Activated CD8-positive, alpha-beta memory T cell treated with anti-CD3 and anti-CD28 coated beads, Interleukin-2, amount 50 U/mL, for 48 hours (primary cell): ENCODE measurements at regions not wholly inside any gene's neighbourhood (a gene's known extent, or its start where the extent isn't known, plus 50 kb on each side); places are given as distances from the start of the nearest gene placed in this dataset.
"Not testable (repeated sequence)": the region's sequence is repeated elsewhere in the genome, so short reads cannot be mapped to it uniquely, and the experiment has no call there.

Experiments
- DNase-seq: peaks from one replicate; pipeline ENCODE4 v3.0.0-alpha.2; 2020

GRCh38 chr3:110629917-110630316, 441.7 kb upstream of the NECTIN3 start:
- no peak for DNase-seq

GRCh38 chr3:110644203-110644602, 427.4 kb upstream of the NECTIN3 start:
- DNase-seq = no peak

DNA sequence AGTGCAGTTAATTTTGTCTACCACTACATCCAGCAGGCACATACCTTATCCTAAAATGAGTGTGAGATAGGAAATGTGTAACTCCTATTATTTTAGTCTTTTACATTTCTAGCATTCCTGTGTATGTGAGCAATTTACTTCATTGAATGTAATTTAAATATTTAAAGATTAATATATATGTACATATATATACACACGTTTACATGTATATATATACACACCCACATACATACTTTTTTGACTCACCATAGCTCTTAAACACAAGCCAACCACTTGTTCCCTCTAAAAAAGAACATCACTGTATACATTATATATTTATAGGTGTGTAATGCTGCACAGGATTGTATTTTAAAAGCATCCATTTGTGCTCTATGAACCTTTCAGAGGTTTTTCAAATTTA, 425.6 kb upstream of the NECTIN3 start:
- DNase-seq = no peak

DNA sequence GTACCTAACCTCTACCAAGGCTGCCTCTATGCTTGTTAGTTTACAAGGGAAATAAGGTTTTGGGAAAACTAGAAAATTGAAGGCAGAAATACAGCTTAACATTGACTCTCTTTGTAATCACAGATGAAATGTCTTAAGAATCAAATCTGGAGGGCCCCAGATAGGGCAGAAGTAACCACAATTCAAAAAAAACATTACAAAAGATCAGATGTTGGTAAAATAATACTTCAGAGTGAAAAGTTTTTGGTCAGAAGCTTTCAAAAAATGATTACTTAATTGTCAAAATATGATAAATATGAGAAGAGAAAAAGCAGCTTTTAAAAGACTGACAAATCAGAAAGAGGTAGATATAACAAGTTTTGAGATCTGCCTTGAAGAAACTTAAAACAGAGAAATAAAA, 425.1 kb upstream of the NECTIN3 start:
- no peak for DNase-seq

GRCh38 chr3:110647586-110647985, 424.0 kb upstream of the NECTIN3 start:
- no peak for DNase-seq

DNA sequence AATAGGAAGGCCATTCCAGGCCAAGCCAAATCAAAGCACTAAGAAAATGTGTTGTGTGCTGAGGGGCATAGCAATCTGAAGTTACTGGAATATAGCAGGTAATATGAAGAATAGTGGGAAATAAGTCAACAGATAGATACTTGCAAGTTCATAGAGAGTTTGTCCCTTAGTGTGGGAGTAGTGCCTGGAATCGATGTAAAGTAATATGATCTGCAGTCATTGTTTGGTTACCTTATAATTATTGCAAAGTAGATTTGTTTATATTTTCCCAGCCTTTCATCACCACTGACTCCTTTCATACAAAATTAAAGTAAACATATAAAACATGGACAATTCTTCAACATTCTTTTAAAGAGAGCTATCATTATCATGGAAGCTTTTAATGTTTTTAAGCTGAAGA, 420.9 kb upstream of the NECTIN3 start:
- DNase-seq = no peak

GRCh38 chr3:110654843-110655502, 416.6 kb upstream of the NECTIN3 start:
- DNase-seq = no peak

DNA sequence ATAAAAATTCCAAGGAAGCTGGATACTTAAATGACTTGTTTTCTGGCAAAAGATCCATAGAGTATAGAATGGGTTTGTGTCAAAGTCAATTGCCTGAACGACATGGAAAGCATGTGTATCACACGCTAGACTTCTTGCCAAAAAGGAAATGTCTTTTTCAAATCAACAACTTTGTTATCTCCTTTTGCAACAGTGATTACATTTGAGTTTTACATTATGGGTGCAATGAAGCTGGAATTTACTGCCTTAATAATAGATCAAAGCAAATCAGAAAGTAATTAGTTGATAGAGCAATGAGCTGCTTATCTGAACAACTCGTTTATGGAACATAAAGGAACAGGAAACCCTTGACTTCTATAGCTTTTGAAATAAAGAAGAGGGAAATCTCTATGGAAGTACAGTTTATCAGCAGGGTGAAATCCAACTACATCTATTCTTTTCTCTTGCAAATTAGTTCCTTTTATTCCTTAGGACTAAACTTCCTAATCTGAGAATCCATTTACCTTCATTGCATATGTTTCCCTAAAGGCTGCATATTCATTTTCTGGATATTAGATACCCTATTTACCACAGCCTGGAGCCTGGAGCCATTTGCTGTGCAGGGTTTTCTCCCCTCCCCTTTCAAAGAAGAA, 415.1 kb upstream of the NECTIN3 start:
- DNase-seq = no peak

- no peak for DNase-seq
Measured at GRCh38 chr3:110664148-110664547, 407.5 kb upstream of the NECTIN3 start.

- DNase-seq = no peak
Measured at GRCh38 chr3:110666495-110666894, 405.1 kb upstream of the NECTIN3 start.

DNA sequence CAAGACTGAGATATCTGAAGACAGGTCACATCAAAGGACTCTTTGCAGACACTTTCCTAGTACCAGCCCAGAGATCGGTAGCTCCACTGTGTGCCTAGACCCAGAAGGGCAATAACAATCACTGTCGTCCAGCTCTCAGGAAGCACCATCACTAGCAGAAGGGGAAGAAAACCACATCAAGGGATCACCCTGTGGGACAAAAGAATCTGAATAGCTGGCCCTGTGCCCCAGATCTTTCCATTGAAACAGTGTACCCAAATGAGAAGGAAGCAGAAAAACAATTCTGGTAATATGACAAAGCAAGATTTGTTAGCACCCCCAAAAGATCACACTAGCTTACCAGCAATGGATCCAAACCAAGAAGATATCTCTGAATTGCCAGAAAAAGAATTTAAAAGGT, 404.4 kb upstream of the NECTIN3 start:
- no peak for DNase-seq

- DNase-seq = no peak
Measured at GRCh38 chr3:110670407-110670806, 401.2 kb upstream of the NECTIN3 start.

GRCh38 chr3:110677506-110677905, 394.1 kb upstream of the NECTIN3 start:
- no peak for DNase-seq

- no peak for DNase-seq
Measured at GRCh38 chr3:110679285-110679684, 392.3 kb upstream of the NECTIN3 start.

GRCh38 chr3:110680450-110680849, 391.2 kb upstream of the NECTIN3 start:
- no peak for DNase-seq

DNA sequence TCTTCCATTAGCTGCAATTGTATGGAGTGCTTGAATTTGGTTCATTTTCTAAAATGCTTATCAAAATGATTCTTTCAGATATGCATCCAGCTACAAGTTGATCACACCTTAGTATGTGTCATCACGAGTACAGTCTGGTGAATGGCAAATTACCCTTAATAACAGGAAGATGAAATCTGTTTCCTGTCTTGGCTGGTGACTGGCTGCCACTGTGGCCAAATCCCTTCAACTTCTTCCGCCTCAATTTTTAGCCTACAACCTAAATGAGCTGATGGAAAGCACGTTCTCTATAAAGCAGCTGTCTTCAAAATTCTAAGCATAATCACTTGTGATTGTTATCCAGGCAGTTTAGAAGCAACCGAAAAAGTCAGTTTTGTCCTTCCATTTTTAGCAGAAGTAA, 387.1 kb upstream of the NECTIN3 start:
- DNase-seq = no peak

DNA sequence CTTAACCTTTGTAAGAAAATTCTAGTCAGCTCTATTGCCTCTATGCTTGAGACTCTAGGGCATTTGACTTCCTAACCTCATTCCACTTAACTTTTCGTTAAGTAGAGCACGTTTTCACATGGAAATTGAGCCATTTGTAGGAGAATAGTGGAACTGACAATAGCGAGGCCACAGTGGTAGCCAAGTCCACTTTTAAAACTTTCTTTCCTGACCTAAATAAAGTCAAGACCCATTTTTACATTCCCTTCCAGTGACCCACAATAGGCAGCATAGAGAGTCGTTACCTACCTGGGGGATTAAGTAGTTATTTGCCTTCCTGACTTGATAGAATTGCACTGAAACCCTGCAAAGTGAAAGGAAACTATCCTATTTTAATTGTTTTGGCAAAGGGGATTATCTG, 386.0 kb upstream of the NECTIN3 start:
- DNase-seq = no peak

GRCh38 chr3:110686701-110687100, 384.9 kb upstream of the NECTIN3 start:
- no peak for DNase-seq

GRCh38 chr3:110687138-110687537, 384.5 kb upstream of the NECTIN3 start:
- no peak for DNase-seq

DNA sequence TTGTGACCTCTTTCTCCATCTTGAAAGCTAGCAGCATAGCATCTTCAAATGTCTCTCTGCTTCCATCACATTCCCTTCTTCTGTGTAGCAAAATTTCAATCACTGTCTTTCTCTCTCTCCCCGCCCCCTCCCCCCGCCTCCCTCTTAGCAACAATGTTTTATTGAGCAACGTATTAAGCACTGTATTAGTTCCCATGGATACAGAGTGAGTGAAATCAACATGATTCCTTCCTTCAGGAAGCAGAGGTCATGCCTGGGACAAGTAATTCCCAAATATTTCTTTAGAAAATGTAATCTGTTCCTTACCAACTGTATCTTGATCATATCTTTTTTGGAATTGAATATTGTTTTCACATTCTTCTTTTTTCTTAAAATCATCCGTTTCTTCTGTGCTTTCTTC, 373.7 kb upstream of the NECTIN3 start:
- no peak for DNase-seq

DNA sequence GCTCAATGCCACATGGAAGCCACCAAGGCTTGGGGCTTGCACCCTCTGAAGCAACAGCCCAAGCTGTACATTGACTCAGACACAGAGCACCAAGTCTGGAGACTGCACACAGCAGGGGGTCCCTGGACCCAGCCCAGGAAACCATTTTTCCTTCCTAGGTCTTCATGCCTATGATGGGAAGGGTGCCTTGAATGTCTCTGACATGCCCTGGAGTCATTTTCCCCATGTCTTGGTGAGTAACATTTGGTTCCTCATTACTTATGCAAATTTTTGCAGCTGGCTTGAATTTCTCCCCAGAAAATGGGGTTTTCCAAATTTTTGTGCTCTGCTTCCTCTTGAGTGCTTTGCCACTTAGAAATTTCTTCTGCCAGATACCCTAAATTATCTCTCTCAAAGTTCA, 367.3 kb upstream of the NECTIN3 start:
- DNase-seq = not testable (repeated sequence)

- no peak for DNase-seq
Measured at GRCh38 chr3:110708156-110708555, 363.5 kb upstream of the NECTIN3 start.

DNA sequence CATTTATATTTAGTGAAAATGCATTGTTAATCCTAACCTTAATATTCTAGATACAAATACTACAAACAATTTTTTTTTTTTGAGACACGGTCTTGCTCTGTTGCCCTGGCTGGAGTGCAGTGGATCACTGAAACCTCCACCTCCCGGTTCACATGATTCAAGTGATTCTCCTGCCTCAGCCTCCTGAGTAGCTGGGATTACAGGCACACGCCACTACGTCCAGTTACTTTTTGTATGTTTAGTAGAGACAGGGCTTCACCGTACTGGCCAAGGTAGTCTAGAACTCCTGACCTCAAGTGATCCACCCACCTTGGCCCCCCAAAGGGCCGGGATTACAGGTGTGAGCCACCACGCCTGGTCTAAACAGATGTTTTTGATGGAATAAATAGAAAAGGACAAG, 361.5 kb upstream of the NECTIN3 start:
- no peak for DNase-seq

- no peak for DNase-seq
Measured at GRCh38 chr3:110710603-110711002, 361.0 kb upstream of the NECTIN3 start.
